ENCODE measurements at regions not wholly inside any gene's neighbourhood (a gene's known extent, or its start where the extent isn't known, plus 50 kb on each side); places are given as distances from the start of the nearest gene placed in this dataset.
"Not testable (repeated sequence)": the region's sequence is repeated elsewhere in the genome, so short reads cannot be mapped to it uniquely, and the experiment has no call there.

DNA sequence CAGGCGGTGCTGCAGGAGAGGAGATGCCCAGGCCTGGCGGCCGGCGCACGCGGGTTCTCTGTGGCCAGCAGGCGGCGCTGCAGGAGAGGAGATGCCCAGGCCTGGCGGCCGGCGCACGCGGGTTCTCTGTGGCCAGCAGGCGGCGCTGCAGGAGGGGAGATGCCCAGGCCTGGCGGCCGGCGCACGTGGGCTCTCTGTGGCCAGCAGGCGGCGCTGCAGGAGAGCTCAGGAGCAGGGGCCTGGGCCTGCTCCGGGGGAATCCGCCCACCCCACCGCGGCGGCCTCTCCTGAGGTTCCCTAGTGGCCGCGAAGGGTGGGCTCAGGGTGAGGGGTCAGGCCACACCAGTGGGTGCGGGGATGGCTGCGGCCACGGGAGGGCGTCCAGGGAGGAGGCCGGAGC lies 75.9 kb downstream of the OR4F16 start:
- not testable (repeated sequence) for DNase-seq

DNA sequence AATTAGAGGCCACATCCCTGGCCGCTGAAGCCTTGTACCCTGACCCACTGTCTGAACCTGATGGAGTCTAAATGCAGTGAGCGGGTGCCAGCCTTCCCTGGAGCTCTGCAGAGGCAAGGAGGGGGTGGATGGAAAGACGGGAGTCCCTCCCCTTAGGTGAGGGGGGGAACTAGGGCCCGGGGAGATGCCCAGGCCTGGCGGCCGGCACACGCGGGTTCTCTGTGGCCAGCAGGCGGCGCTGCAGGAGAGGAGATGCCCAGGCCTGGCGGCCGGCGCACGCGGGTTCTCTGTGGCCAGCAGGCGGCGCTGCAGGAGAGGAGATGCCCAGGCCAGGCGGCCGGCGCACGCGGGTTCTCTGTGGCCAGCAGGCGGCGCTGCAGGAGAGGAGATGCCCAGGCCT lies 77.3 kb downstream of the OR4F16 start:
- not testable (repeated sequence) for DNase-seq

DNA sequence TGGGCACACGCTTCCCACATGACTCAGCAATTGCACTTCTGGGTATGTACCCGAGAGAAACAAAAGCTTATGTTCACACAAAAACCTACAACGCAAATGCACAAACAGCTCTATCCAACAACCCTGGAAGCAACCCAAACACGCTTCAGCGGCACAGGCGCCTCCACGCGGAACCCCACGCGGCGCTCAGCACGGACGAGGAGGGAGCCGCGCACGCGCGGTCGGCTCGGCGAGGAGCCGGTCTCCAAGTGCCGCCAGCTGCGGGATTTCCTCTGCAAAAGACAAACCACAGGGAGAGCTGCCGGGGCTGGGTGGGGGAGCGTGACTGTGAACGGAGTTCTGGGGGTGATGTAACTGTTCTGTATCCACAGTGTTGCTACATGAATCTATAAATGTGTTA lies 81.2 kb downstream of the OR4F16 start:
- DNase-seq = peak; percentile 16

DNA sequence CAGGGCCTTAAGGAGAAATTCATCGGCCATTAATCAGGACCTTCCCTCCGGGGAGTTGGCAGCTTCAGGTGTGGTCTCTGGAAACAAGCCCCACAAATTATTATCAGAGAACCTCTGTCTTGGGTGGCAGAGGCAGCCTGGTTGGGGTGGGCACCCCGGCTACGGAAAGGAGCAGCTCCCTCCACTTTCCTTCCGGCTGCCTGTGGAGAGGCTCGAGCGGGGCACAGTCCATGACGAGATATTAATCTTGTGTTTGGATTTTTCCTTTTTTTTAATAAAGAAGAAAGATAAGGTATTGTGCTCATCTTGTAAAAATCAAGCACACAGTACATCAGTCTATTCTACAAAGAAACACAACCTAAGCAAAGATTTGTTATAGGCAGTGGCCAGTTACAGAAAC lies 98.2 kb downstream of the OR4F16 start:
- not testable (repeated sequence) for DNase-seq

DNA sequence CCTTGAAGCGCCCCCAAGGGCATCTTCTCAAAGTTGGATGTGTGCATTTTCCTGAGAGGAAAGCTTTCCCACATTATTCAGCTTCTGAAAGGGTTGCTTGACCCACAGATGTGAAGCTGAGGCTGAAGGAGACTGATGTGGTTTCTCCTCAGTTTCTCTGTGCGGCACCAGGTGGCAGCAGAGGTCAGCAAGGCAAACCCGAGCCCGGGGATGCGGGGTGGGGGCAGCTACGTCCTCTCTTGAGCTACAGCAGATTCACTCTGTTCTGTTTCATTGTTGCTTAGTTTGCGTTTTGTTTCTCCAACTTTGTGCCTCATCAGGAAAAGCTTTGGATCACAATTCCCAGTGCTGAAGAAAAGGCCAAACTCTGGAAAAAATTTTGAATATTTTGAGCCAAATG lies 100.5 kb downstream of the OR4F16 start:
- DNase-seq = peak; percentile 30
